Glutamatergic neuron (in vitro differentiated cells): ENCODE measurements at regions not wholly inside any gene's neighbourhood (a gene's known extent, or its start where the extent isn't known, plus 50 kb on each side); places are given as distances from the start of the nearest gene placed in this dataset.
"Not testable (repeated sequence)": the region's sequence is repeated elsewhere in the genome, so short reads cannot be mapped to it uniquely, and the experiment has no call there.

Experiments used
- DNase-seq: peaks from one replicate; pipeline ENCODE4 v3.0.0; 2022
- H3K27ac Mint-ChIP-seq: one replicate; pipeline ENCODE4 v1.8.0; 2020; ENCODE audit warnings: mild to moderate bottlenecking, mixed read lengths, inconsistent platforms; ENCODE audit not compliant: unreplicated experiment
- H3K27me3 Mint-ChIP-seq: one replicate; pipeline ENCODE4 v1.8.0; 2020; ENCODE audit warnings: mild to moderate bottlenecking, moderate library complexity, mixed read lengths, inconsistent platforms; ENCODE audit not compliant: unreplicated experiment
- H3K36me3 Mint-ChIP-seq: one replicate; pipeline ENCODE4 v1.8.0; 2020; ENCODE audit warnings: mild to moderate bottlenecking, mixed read lengths, inconsistent platforms; ENCODE audit not compliant: unreplicated experiment
- H3K4me1 Mint-ChIP-seq: one replicate; pipeline ENCODE4 v1.8.0; 2020; ENCODE audit warnings: mild to moderate bottlenecking, low read depth, mixed read lengths, inconsistent platforms; ENCODE audit not compliant: unreplicated experiment
- H3K4me3 Mint-ChIP-seq: one replicate; pipeline ENCODE4 v1.8.0; 2020; ENCODE audit warnings: mild to moderate bottlenecking, mixed read lengths, inconsistent platforms; ENCODE audit not compliant: unreplicated experiment
- H3K9me3 Mint-ChIP-seq: one replicate; pipeline ENCODE4 v1.8.0; 2020; ENCODE audit warnings: mild to moderate bottlenecking, moderate library complexity, mixed read lengths, inconsistent platforms; ENCODE audit not compliant: unreplicated experiment
- TF ChIP-seq, protein P1 (sequence below): fragments of 200-600 bp; sonication (generic); IDR thresholded peaks from one replicate; pipeline ENCODE4 v1.5.0; 2021; ENCODE audit not compliant: partially characterized antibody, unreplicated experiment

DNA sequence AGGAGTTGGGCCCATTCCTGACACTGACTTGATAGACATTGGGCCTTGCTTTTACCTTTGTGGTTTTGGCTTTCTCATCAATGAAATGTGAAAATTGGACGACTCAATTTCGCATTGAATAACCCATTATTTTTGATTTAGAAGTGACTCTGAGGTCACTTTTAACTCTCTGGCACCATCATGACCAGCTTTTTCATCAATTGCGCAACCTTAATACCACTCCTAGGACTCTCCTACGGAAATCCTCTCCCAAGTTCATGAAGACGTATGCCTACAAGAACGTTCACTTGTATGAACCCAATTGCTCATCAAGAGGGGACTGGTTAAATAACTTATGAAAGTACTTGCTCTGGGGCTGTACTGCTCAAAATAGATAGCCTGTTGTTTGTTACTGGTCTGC lies 86.7 kb upstream of the CHD6 start:
- no peaks in the 10 kb centered on the region for H3K27me3 Mint-ChIP-seq

DNA sequence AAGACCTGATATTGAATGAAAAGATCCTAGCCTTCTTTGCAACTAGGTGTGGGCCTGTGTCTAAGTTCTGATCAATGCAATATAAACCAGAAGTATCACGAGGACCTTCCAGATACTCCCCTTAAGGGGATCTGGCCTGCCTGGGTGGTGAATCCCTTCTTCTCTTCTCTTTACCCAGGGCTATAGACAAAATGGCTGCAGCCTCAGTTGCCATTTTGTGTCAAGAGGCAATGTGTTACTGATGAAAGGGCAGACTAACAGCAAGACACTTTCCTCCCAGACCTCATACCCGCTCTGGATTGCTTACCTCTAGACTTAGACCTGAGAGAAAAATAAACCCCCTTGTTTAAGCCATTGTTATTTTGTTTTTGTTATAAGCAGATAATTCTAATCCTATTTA lies 84.5 kb upstream of the CHD6 start:
- no peak overlapping the region for H3K27ac Mint-ChIP-seq
- TF ChIP-seq, protein P1, sequence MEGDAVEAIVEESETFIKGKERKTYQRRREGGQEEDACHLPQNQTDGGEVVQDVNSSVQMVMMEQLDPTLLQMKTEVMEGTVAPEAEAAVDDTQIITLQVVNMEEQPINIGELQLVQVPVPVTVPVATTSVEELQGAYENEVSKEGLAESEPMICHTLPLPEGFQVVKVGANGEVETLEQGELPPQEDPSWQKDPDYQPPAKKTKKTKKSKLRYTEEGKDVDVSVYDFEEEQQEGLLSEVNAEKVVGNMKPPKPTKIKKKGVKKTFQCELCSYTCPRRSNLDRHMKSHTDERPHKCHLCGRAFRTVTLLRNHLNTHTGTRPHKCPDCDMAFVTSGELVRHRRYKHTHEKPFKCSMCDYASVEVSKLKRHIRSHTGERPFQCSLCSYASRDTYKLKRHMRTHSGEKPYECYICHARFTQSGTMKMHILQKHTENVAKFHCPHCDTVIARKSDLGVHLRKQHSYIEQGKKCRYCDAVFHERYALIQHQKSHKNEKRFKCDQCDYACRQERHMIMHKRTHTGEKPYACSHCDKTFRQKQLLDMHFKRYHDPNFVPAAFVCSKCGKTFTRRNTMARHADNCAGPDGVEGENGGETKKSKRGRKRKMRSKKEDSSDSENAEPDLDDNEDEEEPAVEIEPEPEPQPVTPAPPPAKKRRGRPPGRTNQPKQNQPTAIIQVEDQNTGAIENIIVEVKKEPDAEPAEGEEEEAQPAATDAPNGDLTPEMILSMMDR: no peak
- no peaks in the 10 kb centered on the region for H3K36me3 Mint-ChIP-seq
- no peaks in the 10 kb centered on the region for H3K9me3 Mint-ChIP-seq
- H3K27me3 Mint-ChIP-seq: no peaks in the 10 kb centered on the region
- no peak for DNase-seq
- no peak overlapping the region for H3K4me3 Mint-ChIP-seq
- H3K4me1 Mint-ChIP-seq: peaks cover under 1% of the 10 kb centered on the region

More for the DNA sequence above, 86.7 kb upstream of the CHD6 start:
- Mint-ChIP-seq H3K9me3 (no peaks in the 10 kb centered on the region), H3K36me3 (no peaks in the 10 kb centered on the region), H3K27ac (no peak overlapping the region), H3K4me1 (no peaks in the 10 kb centered on the region), H3K4me3 (no peak overlapping the region)
- no peak for DNase-seq
- TF ChIP-seq, protein P1: no peak

DNA sequence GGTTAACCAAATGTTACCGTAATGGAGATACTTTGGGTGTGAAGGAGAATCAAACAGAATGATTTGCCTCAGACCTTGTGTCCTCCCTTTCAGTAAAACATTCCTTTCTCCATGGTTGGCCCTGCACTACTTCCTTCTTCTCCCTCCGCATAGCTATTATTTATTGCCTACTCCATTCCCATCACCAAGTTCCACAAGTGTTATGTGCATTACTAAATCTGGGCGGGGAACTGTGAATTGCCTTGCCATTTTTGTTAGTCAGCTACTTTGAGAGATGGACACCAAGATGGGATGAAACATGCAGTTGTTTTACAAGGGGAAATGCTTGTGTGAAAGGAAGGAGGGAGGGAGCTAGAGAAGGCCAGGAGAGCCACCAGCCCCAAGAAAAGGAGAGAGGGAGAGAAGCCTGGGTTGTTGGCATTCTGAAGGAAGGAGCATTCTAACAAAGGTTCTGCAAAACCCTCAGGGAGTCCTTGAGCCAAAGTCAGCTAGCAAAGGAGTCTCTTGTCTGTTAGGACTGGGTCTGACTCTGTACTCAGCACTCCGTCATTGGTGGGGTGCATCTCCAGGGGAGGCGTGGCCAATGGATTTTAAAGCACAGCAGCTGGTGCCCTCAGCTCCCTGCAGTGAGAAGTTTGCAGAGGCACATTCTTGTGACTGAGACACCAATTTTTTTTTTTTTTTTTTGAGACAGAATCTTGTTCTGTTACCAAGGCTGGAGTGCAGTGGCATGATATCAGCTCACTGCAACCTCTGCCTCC lies 83.6 kb upstream of the CHD6 start:
- Mint-ChIP-seq H3K4me1 (peaks cover 2% of the 10 kb centered on the region), H3K27ac (no peak overlapping the region), H3K36me3 (no peaks in the 10 kb centered on the region), H3K27me3 (no peaks in the 10 kb centered on the region), H3K4me3 (no peak overlapping the region), H3K9me3 (no peaks in the 10 kb centered on the region)
- TF ChIP-seq, protein P1: no peak
- no peak for DNase-seq

DNA sequence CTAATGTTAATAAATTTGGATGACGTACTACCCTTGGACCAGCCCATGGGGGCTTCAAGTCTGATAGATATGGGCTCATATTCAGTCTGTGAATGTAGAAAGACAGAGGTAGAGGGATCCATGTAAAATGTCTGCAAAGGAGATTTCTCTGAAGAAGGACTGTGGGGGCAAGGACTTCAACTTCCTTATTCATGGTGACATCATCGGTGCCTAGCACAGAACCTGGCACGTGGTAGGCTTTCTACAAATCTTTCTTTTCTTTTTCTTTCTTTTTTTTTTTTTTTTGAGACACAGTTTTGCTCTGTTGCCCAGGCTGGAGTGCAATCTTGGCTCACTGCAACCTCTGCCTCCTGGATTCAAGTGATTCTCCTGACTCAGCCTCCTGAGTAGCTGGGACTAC lies 81.5 kb upstream of the CHD6 start:
- not testable (repeated sequence) for H3K36me3 Mint-ChIP-seq, H3K4me1 Mint-ChIP-seq, H3K27ac Mint-ChIP-seq, H3K4me3 Mint-ChIP-seq, DNase-seq, H3K9me3 Mint-ChIP-seq, H3K27me3 Mint-ChIP-seq

DNA sequence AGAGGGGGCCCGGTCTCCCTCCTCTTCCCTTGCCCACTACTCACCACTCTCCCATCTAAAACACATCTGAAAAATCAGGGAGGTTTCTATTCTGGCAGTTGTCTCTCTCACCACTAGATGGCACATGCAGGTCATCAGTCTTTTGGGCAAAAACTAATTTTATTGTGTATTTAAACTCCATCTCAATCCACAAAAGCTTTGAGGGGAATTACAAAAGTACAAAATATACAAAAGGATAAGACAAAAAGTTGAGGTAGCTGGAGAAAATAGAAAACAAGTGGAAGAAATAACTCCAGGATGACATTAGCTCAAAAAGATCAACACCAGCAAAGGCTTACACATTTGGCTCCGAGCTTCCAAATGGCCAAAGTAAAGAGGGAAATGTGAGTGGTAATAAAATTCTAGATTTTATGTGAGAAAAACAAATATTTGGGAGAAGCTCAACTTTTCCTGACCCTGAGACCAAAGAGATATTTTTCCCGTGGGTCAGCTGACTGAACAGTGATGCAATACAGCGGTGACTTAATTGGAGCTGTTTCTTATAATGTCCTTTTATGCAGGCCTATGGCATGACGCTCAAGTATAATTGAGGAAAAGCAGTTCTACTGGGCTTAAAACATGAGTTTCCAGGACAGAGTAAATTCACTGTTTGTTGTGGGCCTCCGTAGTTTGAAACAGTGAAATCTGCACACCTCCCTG lies 79.8 kb upstream of the CHD6 start:
- no peak for DNase-seq
- TF ChIP-seq, protein P1: peak; percentile 87
- peaks cover 8% of the 10 kb centered on the region for H3K4me1 Mint-ChIP-seq
- no peak overlapping the region for H3K4me3 Mint-ChIP-seq
- no peaks in the 10 kb centered on the region for H3K36me3 Mint-ChIP-seq
- H3K27me3 Mint-ChIP-seq: no peaks in the 10 kb centered on the region
- no peaks in the 10 kb centered on the region for H3K9me3 Mint-ChIP-seq
- no peak overlapping the region for H3K27ac Mint-ChIP-seq
